H1 (cell line): ENCODE measurements at regions not wholly inside any gene's neighbourhood (a gene's known extent, or its start where the extent isn't known, plus 50 kb on each side); places are given as distances from the start of the nearest gene placed in this dataset.

Experiments
- CTCF ChIA-PET: fragments of 300-600 bp; sonication (Branson Sonifier 250); formaldehyde crosslinking; loops from one replicate; lab custom pipeline; 2021; ENCODE audit not compliant: partially characterized antibody; lab: Charles Lee
- POLR2A ChIA-PET: fragments of 300-600 bp; sonication (Branson Sonifier 250); formaldehyde crosslinking; loops from one replicate; lab custom pipeline; 2021; ENCODE audit warnings: inconsistent platforms; ENCODE audit not compliant: partially characterized antibody; lab: Charles Lee
- DNase-seq, 2 experiments: peaks; one replicate each; pipeline versions ENCODE4 v3.0.0 to v3.0.0-alpha.2; 2010 to 2022; ENCODE audit warnings: low spot score in 2 of 2, low read depth in 1 of 2, mixed read lengths in 1 of 2
- FAIRE-seq: peaks from 2 replicates; lab custom pipeline; 2011; peaks lifted over from hg19 to GRCh38; lab: Jason Lieb, UNC
- H2AFZ ChIP-seq: 2 replicates; pipeline ENCODE4 v1.8.1; 2012; ENCODE audit warnings: low read length, inconsistent platforms
- H2AK5ac ChIP-seq: 2 replicates; pipeline ENCODE4 v1.6.1; 2013; ENCODE audit warnings: low read depth, low read length
- H2BK120ac ChIP-seq: replicated peaks from 2 replicates; pipeline ENCODE3; 2013; ENCODE audit warnings: low read depth, low read length, inconsistent platforms
- H2BK12ac ChIP-seq: 2 replicates; pipeline ENCODE4 v1.6.1; 2013; ENCODE audit warnings: low read depth, low read length
- H2BK15ac ChIP-seq: 2 replicates; pipeline ENCODE4 v1.6.1; 2013; ENCODE audit warnings: low read length
- H2BK20ac ChIP-seq: 2 replicates; pipeline ENCODE4 v1.6.1; 2013; ENCODE audit warnings: low read length
- H2BK5ac ChIP-seq: 2 replicates; pipeline ENCODE4 v1.6.1; 2013; ENCODE audit warnings: low read depth, low read length
- H3K14ac ChIP-seq: 2 replicates; pipeline ENCODE4 v1.6.1; 2013; ENCODE audit warnings: inconsistent platforms; ENCODE audit not compliant: insufficient read length
- H3K18ac ChIP-seq: 2 replicates; pipeline ENCODE4 v1.6.1; 2013; ENCODE audit warnings: low read length; ENCODE audit errors: extremely low read depth
- H3K23ac ChIP-seq: 2 replicates; pipeline ENCODE4 v1.6.1; 2013; ENCODE audit warnings: inconsistent platforms; ENCODE audit not compliant: insufficient read length
- H3K23me2 ChIP-seq: 2 replicates; pipeline ENCODE4 v1.6.1; 2013; ENCODE audit warnings: low read depth, low read length
- H3K27ac ChIP-seq: 2 replicates; pipeline ENCODE4 v1.6.1; 2011; ENCODE audit warnings: low read depth, low read length, inconsistent platforms
- H3K27me3 ChIP-seq, 4 experiments: replicated peaks in 1 of 4; 1 replicate in 1 of 4; 2 replicates in 3 of 4; pipeline versions ENCODE4 v1.6.1 to v1.8.1; 2011 to 2013; ENCODE audit warnings: low read length in 3 of 4, mild to moderate bottlenecking in 3 of 4, inconsistent platforms in 2 of 4, mixed read lengths in 2 of 4, moderate library complexity in 1 of 4; ENCODE audit not compliant: control insufficient read depth in 3 of 4, insufficient read depth in 3 of 4; ENCODE audit errors: extremely low read depth in 1 of 4
- H3K36me3 ChIP-seq, 4 experiments: 2 replicates each; pipeline versions ENCODE4 v1.6.1 to v1.8.1; 2011 to 2013; ENCODE audit warnings: mild to moderate bottlenecking in 4 of 4, low read length in 3 of 4, moderate library complexity in 2 of 4, control low read depth in 1 of 4, inconsistent platforms in 1 of 4; ENCODE audit not compliant: insufficient read depth in 4 of 4, control insufficient read depth in 2 of 4
- H3K4ac ChIP-seq: replicated peaks from 2 replicates; pipeline ENCODE3; 2013; ENCODE audit warnings: low read length, low read depth, mixed read lengths, inconsistent platforms; ENCODE audit not compliant: insufficient read length
- H3K4me1 ChIP-seq, 4 experiments: replicated peaks in 1 of 4; 1 replicate in 1 of 4; 2 replicates in 3 of 4; pipeline versions ENCODE4 v1.6.1 to v1.8.1; 2011 to 2013; ENCODE audit warnings: low read length in 3 of 4, inconsistent platforms in 2 of 4, mixed read lengths in 1 of 4; ENCODE audit not compliant: insufficient read depth in 4 of 4, control insufficient read depth in 3 of 4
- H3K4me2 ChIP-seq, 2 experiments: 2 replicates each; pipeline versions ENCODE4 v1.6.1 to v1.8.1; 2011 to 2013; ENCODE audit warnings: low read depth in 2 of 2, low read length in 2 of 2, control low read depth in 1 of 2, inconsistent platforms in 1 of 2, mild to moderate bottlenecking in 1 of 2; ENCODE audit not compliant: insufficient read depth in 1 of 2
- H3K4me3 ChIP-seq, 4 experiments: fragments of 200-600, 300-600 bp in 1 of 4; sonication (generic), shearing (Covaris generic), sonication (Bioruptor Twin) in 1 of 4; 2 replicates each; pipeline versions ENCODE4 v1.5.1 to v1.8.1; 2011 to 2016; ENCODE audit warnings: low read length in 4 of 4, low read depth in 3 of 4, control low read depth in 2 of 4, inconsistent platforms in 2 of 4, mild to moderate bottlenecking in 2 of 4, mixed read lengths in 1 of 4, moderate library complexity in 1 of 4; ENCODE audit not compliant: insufficient read depth in 2 of 4; ENCODE audit errors: extremely low read depth in 1 of 4
- H3K56ac ChIP-seq: replicated peaks from 2 replicates; pipeline ENCODE3; 2013; ENCODE audit warnings: low read depth, mild to moderate bottlenecking, mixed read lengths, low read length, inconsistent platforms; ENCODE audit not compliant: insufficient read length
- H3K79me1 ChIP-seq: 2 replicates; pipeline ENCODE4 v1.6.1; 2013; ENCODE audit warnings: low read depth, low read length, control low read depth
- H3K79me2 ChIP-seq, 2 experiments: 2 replicates each; pipeline versions ENCODE4 v1.6.1 to v1.8.1; 2012 to 2013; ENCODE audit warnings: low read length in 2 of 2, mild to moderate bottlenecking in 2 of 2, inconsistent platforms in 1 of 2; ENCODE audit not compliant: insufficient read depth in 2 of 2, control insufficient read depth in 1 of 2
- H3K9ac ChIP-seq, 4 experiments: replicated peaks in 1 of 4; 1 replicate in 1 of 4; 2 replicates in 3 of 4; pipeline versions ENCODE4 v1.6.1 to v1.8.1; 2011 to 2013; ENCODE audit warnings: low read depth in 3 of 4, low read length in 3 of 4, control low read depth in 2 of 4, mild to moderate bottlenecking in 2 of 4, moderate library complexity in 2 of 4, inconsistent platforms in 1 of 4; ENCODE audit errors: extremely low read depth in 1 of 4
- H3K9me3 ChIP-seq, 2 experiments: 2 replicates each; pipeline versions ENCODE4 v1.6.1 to v1.8.1; 2012 to 2013; ENCODE audit warnings: mild to moderate bottlenecking in 2 of 2, moderate library complexity in 2 of 2, control low read depth in 1 of 2, inconsistent platforms in 1 of 2, low read depth in 1 of 2, low read length in 1 of 2, mixed read lengths in 1 of 2; ENCODE audit not compliant: insufficient read depth in 2 of 2
- H4K20me1 ChIP-seq, 2 experiments: replicated peaks in 1 of 2; 2 replicates each; pipeline versions ENCODE3 to v1.8.1; 2011 to 2013; ENCODE audit warnings: inconsistent platforms in 2 of 2, low read length in 2 of 2, mild to moderate bottlenecking in 1 of 2; ENCODE audit not compliant: insufficient read depth in 2 of 2, control insufficient read depth in 1 of 2
- H4K5ac ChIP-seq: 2 replicates; pipeline ENCODE4 v1.6.1; 2013; ENCODE audit warnings: low read length, low read depth, mixed read lengths, inconsistent platforms; ENCODE audit not compliant: insufficient read length
- H4K8ac ChIP-seq: 2 replicates; pipeline ENCODE4 v1.8.0; 2013; ENCODE audit warnings: mild to moderate bottlenecking, moderate library complexity, low read length, inconsistent platforms; ENCODE audit not compliant: insufficient read depth; ENCODE audit errors: extremely low read depth
- H4K91ac ChIP-seq: replicated peaks from 2 replicates; pipeline ENCODE3; 2013; ENCODE audit warnings: low read length, mixed read lengths, inconsistent platforms; ENCODE audit not compliant: insufficient read length
- CTBP2 ChIP-seq: IDR thresholded peaks from 2 replicates; pipeline ENCODE4 v1.7.0; 2011; ENCODE audit warnings: borderline replicate concordance, mild to moderate bottlenecking, moderate library complexity, mixed read lengths, low read length; ENCODE audit not compliant: insufficient read depth, insufficient read length
- JUN ChIP-seq: IDR thresholded peaks from 2 replicates; pipeline ENCODE4 v1.6.1; 2011; ENCODE audit warnings: low read depth, mild to moderate bottlenecking, improper control_type of control experiment, low read length
- KDM1A ChIP-seq: fragments of 200-600, 300-600 bp; sonication (generic); IDR thresholded peaks from 2 replicates; pipeline ENCODE4 v1.7.1; 2016; ENCODE audit warnings: mild to moderate bottlenecking, low read length, borderline replicate concordance
- MAFK ChIP-seq: IDR thresholded peaks from 2 replicates; pipeline ENCODE4 v1.6.1; 2012; ENCODE audit warnings: low read depth, mild to moderate bottlenecking, improper control_type of control experiment, low read length
- NANOG ChIP-seq: IDR thresholded peaks from 2 replicates; pipeline ENCODE4 v1.6.1; 2011; ENCODE audit warnings: low read length, low read depth, mild to moderate bottlenecking, inconsistent platforms; ENCODE audit not compliant: insufficient read depth, poor library complexity, severe bottlenecking
- RBBP5 ChIP-seq: IDR thresholded peaks from 2 replicates; pipeline ENCODE4 v1.7.1; 2012; ENCODE audit warnings: low read depth, mild to moderate bottlenecking, inconsistent platforms, low read length, moderate library complexity, borderline replicate concordance
- SAP30 ChIP-seq: fragments of 300-600 bp; sonication (generic); IDR thresholded peaks from 2 replicates; pipeline ENCODE4 v1.7.1; 2012; ENCODE audit warnings: low read length, moderate library complexity, mild to moderate bottlenecking, inconsistent platforms; ENCODE audit not compliant: insufficient read depth, insufficient replicate concordance
- SUZ12 ChIP-seq: fragments of 200-600 bp; sonication (generic); IDR thresholded peaks from 2 replicates; pipeline ENCODE4 v1.6.1; 2012; ENCODE audit warnings: mild to moderate bottlenecking, inconsistent platforms, low read length, moderate library complexity, mixed read lengths
- TAF1 ChIP-seq: IDR thresholded peaks from 2 replicates; pipeline ENCODE4 v1.6.1; 2011; ENCODE audit warnings: mild to moderate bottlenecking, low read depth, low read length
- YY1 ChIP-seq: IDR thresholded peaks from 2 replicates; pipeline ENCODE4 v1.6.1; 2011; ENCODE audit warnings: low read depth, mild to moderate bottlenecking, low read length
- ZNF274 ChIP-seq: IDR thresholded peaks from 2 replicates; pipeline ENCODE4 v1.7.0; 2012; ENCODE audit warnings: low read length, borderline replicate concordance; ENCODE audit errors: extremely low read depth
- WGBS, 2 experiments: shearing (Covaris generic) in 1 of 2; methylation state at CpG; one replicate each; pipeline versions ENCODE4 v1.1.6 to v1.1.7; 2013 to 2015; ENCODE audit warnings: low lambda C conversion rate in 2 of 2, mixed read lengths in 2 of 2, inconsistent platforms in 1 of 2, low coverage in 1 of 2, missing lambda C conversion rate in 1 of 2; ENCODE audit not compliant: insufficient replicate concordance in 2 of 2, insufficient coverage in 1 of 2, insufficient read length in 1 of 2; ENCODE audit errors: extremely low coverage in 1 of 2, missing lambda C conversion rate in 1 of 2; 5-methylcytosine and 5-hydroxymethylcytosine counted together
- TF ChIP-seq, protein P1 (sequence below): IDR thresholded peaks from 2 replicates; pipeline ENCODE4 v1.6.1; 2012; ENCODE audit warnings: low read length, inconsistent platforms

DNA sequence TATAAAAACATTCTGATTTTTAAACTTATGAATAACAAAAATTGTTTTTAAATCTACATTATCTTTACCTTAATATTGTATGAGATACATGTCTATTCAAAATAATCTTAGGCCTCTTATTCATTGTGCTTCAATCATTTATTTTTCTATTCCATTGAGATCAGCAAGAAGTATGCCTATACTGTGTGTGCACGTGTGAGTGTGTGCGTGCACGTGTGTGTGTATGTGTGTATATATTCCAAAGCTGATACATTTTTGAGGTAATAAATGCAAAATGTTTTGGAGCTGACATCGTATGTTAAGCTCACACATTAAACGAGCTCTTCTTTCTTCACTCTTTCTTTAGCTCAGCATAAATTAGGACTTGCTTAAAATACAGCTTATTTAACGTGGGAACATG, 1701.2 kb upstream of the PCDH10 start:
- no peak for FAIRE-seq
- Histone ChIP-seq H2AFZ (no peak overlapping the region), H3K56ac (no peak overlapping the region), H3K79me1 (no peaks in the 10 kb centered on the region), H3K4me1 (no peaks in the 10 kb centered on the region), H3K27ac (no peak overlapping the region), H3K9me3 (no peaks in the 10 kb centered on the region), H2BK15ac (no peak overlapping the region), H3K4me2 (no peak overlapping the region), H3K9ac (no peak overlapping the region), H2AK5ac (no peak overlapping the region), H3K4me3 (no peak overlapping the region), H3K4ac (no peak overlapping the region), H2BK120ac (no peak overlapping the region), H4K91ac (no peak overlapping the region), H2BK5ac (no peak overlapping the region), H3K18ac (no peak overlapping the region), H4K8ac (no peak overlapping the region), H3K23ac (no peak overlapping the region), H4K20me1 (no peaks in the 10 kb centered on the region), H3K14ac (no peak overlapping the region), H3K23me2 (no peaks in the 10 kb centered on the region), H3K36me3 (no peaks in the 10 kb centered on the region), H4K5ac (no peak overlapping the region), H2BK20ac (no peak overlapping the region), H2BK12ac (no peak overlapping the region), H3K79me2 (no peaks in the 10 kb centered on the region), H3K27me3 (no peaks in the 10 kb centered on the region)
- CTCF ChIA-PET: no interaction called here
- POLR2A ChIA-PET: no interaction called here
- DNase-seq: no peak
- WGBS, 2 experiments: 83% methylated on average over 6 of the region's 6 CpGs; no CpG with 5 or more reads in 1 of the 2 experiments
- TF ChIP-seq ZNF274 (no peak), MAFK (no peak), SUZ12 (no peak), KDM1A (no peak), YY1 (no peak), CTBP2 (no peak), NANOG (no peak), RBBP5 (no peak), SAP30 (no peak), JUN (no peak), TAF1 (no peak)
- TF ChIP-seq, protein P1, sequence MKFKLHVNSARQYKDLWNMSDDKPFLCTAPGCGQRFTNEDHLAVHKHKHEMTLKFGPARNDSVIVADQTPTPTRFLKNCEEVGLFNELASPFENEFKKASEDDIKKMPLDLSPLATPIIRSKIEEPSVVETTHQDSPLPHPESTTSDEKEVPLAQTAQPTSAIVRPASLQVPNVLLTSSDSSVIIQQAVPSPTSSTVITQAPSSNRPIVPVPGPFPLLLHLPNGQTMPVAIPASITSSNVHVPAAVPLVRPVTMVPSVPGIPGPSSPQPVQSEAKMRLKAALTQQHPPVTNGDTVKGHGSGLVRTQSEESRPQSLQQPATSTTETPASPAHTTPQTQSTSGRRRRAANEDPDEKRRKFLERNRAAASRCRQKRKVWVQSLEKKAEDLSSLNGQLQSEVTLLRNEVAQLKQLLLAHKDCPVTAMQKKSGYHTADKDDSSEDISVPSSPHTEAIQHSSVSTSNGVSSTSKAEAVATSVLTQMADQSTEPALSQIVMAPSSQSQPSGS: no peak
